HCT116 (cell line): ENCODE measurements at regions not wholly inside any gene's neighbourhood (a gene's known extent, or its start where the extent isn't known, plus 50 kb on each side); places are given as distances from the start of the nearest gene placed in this dataset.

Experiments
- ATAC-seq: fragments of 200-7000 bp; cut with Tn5 transposase; 2 replicates; pipeline ENCODE4 v1.9.1; 2020; ENCODE audit warnings: mild to moderate bottlenecking, moderate library complexity
- BruUV-seq: library from RNA; stranded (reverse); fragments of 400-500 nt; replicated peaks from 2 replicates; lab custom pipeline; 2021; lab: Mats Ljungman, UMichigan
- CTCF ChIA-PET: fragments of 300-600 bp; sonication (Branson Sonifier 250); formaldehyde crosslinking; loops from one replicate; lab custom pipeline; 2021; ENCODE audit warnings: antibody characterized with exemption; lab: Charles Lee
- POLR2A ChIA-PET: fragments of 300-600, 350-600 bp; sonication (Branson Sonifier 250); formaldehyde crosslinking; loops from one replicate; lab custom pipeline; 2021; ENCODE audit warnings: antibody characterized with exemption; lab: Charles Lee
- RAD21 ChIA-PET, 2 experiments: fragments of 300-600 bp; sonication (Branson Sonifier 250); formaldehyde crosslinking; loops; one replicate each; lab custom pipeline; 2023; ENCODE audit warnings: low total read pairs in 2 of 2; ENCODE audit not compliant: uncharacterized antibody in 2 of 2, unreplicated experiment in 2 of 2, low non-redundant PET in 1 of 2; lab: Charles Lee
- DNase-seq: peaks from one replicate; pipeline ENCODE4 v3.0.0-alpha.2; 2010; ENCODE audit warnings: low read depth, low spot score
- H2AFZ ChIP-seq: fragments of 200-600 bp; shearing (Covaris generic), sonication (generic); 2 replicates; pipeline ENCODE4 v1.6.1; 2017; ENCODE audit warnings: low read depth, mixed run types, mixed read lengths, antibody characterized with exemption, low read length; ENCODE audit not compliant: poor library complexity, severe bottlenecking
- H3K27ac ChIP-seq: 2 replicates; pipeline ENCODE4 v1.5.1; 2012; ENCODE audit warnings: low read depth, low read length
- H3K27me3 ChIP-seq: fragments of 200-600 bp; sonication (generic); 2 replicates; pipeline ENCODE4 v1.6.1; 2016; ENCODE audit warnings: mixed run types, low read length, mixed read lengths; ENCODE audit not compliant: insufficient read depth
- H3K36me3 ChIP-seq, 2 experiments: fragments of 200-500 bp in 1 of 2; fragments of 200-600 bp in 1 of 2; sonication (Bioruptor generic) in 1 of 2; sonication (generic) in 1 of 2; 2 replicates each; pipeline versions ENCODE4 v1.5.1 to v1.6.1; 2014 to 2016; ENCODE audit warnings: low read length in 2 of 2, inconsistent platforms in 1 of 2, mixed read lengths in 1 of 2, mixed run types in 1 of 2; ENCODE audit not compliant: insufficient read depth in 2 of 2, control insufficient read depth in 1 of 2
- H3K4me1 ChIP-seq, 2 experiments: fragments of 200-600 bp in 1 of 2; sonication (generic) in 1 of 2; 2 replicates each; pipeline versions ENCODE4 v1.5.1 to v1.6.1; 2012 to 2017; ENCODE audit warnings: low read length in 2 of 2, inconsistent platforms in 1 of 2, mild to moderate bottlenecking in 1 of 2, mixed read lengths in 1 of 2, mixed run types in 1 of 2, moderate library complexity in 1 of 2; ENCODE audit not compliant: insufficient read depth in 2 of 2, control insufficient read depth in 1 of 2
- H3K4me2 ChIP-seq: fragments of 200-600 bp; sonication (generic); 2 replicates; pipeline ENCODE4 v1.6.1; 2017; ENCODE audit warnings: mixed run types, low read length, mixed read lengths
- H3K4me3 ChIP-seq, 2 experiments: fragments of 200-600 bp in 1 of 2; sonication (generic) in 1 of 2; replicated peaks in 1 of 2; 2 replicates each; pipeline ENCODE4 v1.5.1; 2011 to 2016; ENCODE audit warnings: low read length in 2 of 2, control low read depth in 1 of 2, low read depth in 1 of 2, mild to moderate bottlenecking in 1 of 2, mixed read lengths in 1 of 2, mixed run types in 1 of 2
- H3K79me2 ChIP-seq: fragments of 200-600 bp; sonication (generic); 2 replicates; pipeline ENCODE4 v1.6.1; 2017; ENCODE audit warnings: mild to moderate bottlenecking, mixed run types, low read length, moderate library complexity, mixed read lengths; ENCODE audit not compliant: insufficient read depth
- H3K9ac ChIP-seq: fragments of 200-600 bp; sonication (generic); 2 replicates; pipeline ENCODE4 v1.6.1; 2016; ENCODE audit warnings: low read length, mixed read lengths
- H3K9me2 ChIP-seq: fragments of 200-600 bp; sonication (generic), shearing (Covaris generic); 2 replicates; pipeline ENCODE4 v1.6.1; 2017; ENCODE audit warnings: mixed run types, mild to moderate bottlenecking, moderate library complexity; ENCODE audit not compliant: insufficient read depth
- H3K9me3 ChIP-seq, 2 experiments: fragments of 200-500 bp in 1 of 2; fragments of 200-600 bp in 1 of 2; sonication (Bioruptor generic) in 1 of 2; sonication (generic) in 1 of 2; 2 replicates each; pipeline ENCODE4 v1.6.1; 2014 to 2017; ENCODE audit warnings: low read length in 2 of 2, mixed read lengths in 2 of 2, inconsistent platforms in 1 of 2, low read depth in 1 of 2, mild to moderate bottlenecking in 1 of 2, mixed run types in 1 of 2, moderate library complexity in 1 of 2; ENCODE audit not compliant: control insufficient read depth in 1 of 2, insufficient read depth in 1 of 2
- H4K20me1 ChIP-seq: fragments of 200-600 bp; sonication (generic), shearing (Covaris generic); 2 replicates; pipeline ENCODE4 v1.6.1; 2017; ENCODE audit warnings: mixed run types, mild to moderate bottlenecking, moderate library complexity; ENCODE audit not compliant: insufficient read depth
- ELF1 ChIP-seq: IDR thresholded peaks from 2 replicates; pipeline ENCODE4 v1.6.1; 2012; ENCODE audit warnings: low read depth, borderline replicate concordance
- EZH2phosphoT487 ChIP-seq: fragments of 200-600 bp; IDR thresholded peaks from 2 replicates; pipeline ENCODE4 v1.6.1; 2018; ENCODE audit warnings: antibody characterized with exemption, borderline replicate concordance
- FOSL1 ChIP-seq: IDR thresholded peaks from 2 replicates; pipeline ENCODE4 v1.6.1; 2012; ENCODE audit warnings: low read depth
- POLR2A ChIP-seq: IDR thresholded peaks from 2 replicates; pipeline ENCODE4 v1.7.0; 2011; ENCODE audit warnings: borderline replicate concordance; ENCODE audit not compliant: insufficient read depth, insufficient read length; ENCODE audit errors: extremely low read depth
- YY1 ChIP-seq: IDR thresholded peaks from 2 replicates; pipeline ENCODE4 v1.6.1; 2011; ENCODE audit warnings: low read length, low read depth, moderate library complexity, mild to moderate bottlenecking; ENCODE audit not compliant: insufficient replicate concordance; ENCODE audit errors: extremely low read depth
- ZNF274 ChIP-seq: fragments of 200-500 bp; sonication (Bioruptor generic); IDR thresholded peaks from 2 replicates; pipeline ENCODE4 v1.6.1; 2014; ENCODE audit warnings: mild to moderate bottlenecking, low read depth, low read length, inconsistent platforms
- intact Hi-C: fragments of 100-400 bp; cut with micrococcal nuclease; formaldehyde crosslinking; loops from 2 replicates; pipeline ENCODE4 v1.10.0; 2022

DNA sequence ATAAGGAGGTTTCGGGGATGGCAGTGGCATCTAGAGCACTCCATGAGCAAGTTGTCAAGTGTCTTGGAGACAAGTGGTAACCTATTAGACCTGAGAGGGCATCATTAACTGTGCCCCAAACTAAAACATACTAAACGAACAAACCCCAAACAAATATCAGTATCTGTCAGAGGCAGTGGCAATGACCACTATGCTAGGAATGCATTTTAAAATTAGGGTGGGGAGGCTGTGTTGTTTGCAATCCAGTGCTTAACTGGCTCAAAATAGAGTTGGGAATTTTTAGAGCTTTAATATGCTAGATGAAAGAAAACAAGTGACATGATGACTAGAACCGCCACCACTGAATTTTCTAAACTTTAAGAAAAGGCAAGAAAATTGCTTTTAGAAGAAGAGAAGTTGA lies 51.8 kb upstream of the TPRG1 start:
- ChIA-PET POLR2A (no interaction called here), CTCF (no interaction called here), RAD21 (no interaction called here)
- Histone ChIP-seq H3K9ac (no peak overlapping the region), H3K4me2 (no peak overlapping the region), H3K36me3 (no peaks in the 10 kb centered on the region), H3K27ac (no peak overlapping the region), H3K9me3 (peaks cover 0 to 11% of the 10 kb centered on the region in 2 experiments; a peak in 1 of 4 replicates), H3K4me3 (no peak overlapping the region), H4K20me1 (no peaks in the 10 kb centered on the region), H3K9me2 (no peaks in the 10 kb centered on the region), H3K4me1 (no peaks in the 10 kb centered on the region), H3K79me2 (no peaks in the 10 kb centered on the region), H3K27me3 (no peaks in the 10 kb centered on the region), H2AFZ (no peak overlapping the region)
- no peak for DNase-seq
- ATAC-seq = no peak
- TF ChIP-seq POLR2A (no peak), FOSL1 (no peak)
- intact Hi-C loops = no loop called here
- BruUV-seq = no TSS peak

DNA sequence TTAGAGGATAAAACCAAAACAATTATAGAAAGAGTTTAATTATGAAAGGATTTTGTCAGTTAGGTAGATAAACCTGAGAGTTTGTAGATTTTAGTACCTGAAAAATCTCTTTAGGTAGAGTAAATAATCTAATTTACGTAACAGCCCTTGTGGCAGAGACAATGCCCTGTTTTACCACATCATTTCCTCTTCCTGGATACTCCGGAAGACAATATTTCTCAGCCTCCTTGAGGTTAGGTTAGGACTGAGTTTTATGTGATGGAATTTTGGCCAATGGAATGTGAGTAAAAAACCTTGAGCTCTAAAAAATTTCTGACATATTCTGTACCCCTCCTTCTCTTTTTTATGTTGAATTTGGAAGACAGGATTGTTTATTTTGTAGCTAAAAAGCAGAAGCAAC lies 50.7 kb upstream of the TPRG1 start:
- H3K79me2 ChIP-seq = no peaks in the 10 kb centered on the region
- no peak for ATAC-seq
- H3K4me2 ChIP-seq = no peak overlapping the region
- POLR2A ChIA-PET = no interaction called here
- H3K36me3 ChIP-seq = no peaks in the 10 kb centered on the region
- no peak overlapping the region for H3K9ac ChIP-seq
- intact Hi-C loops = no loop called here
- BruUV-seq = no TSS peak
- no peaks in the 10 kb centered on the region for H3K9me2 ChIP-seq
- H4K20me1 ChIP-seq = no peaks in the 10 kb centered on the region
- CTCF ChIA-PET = no interaction called here
- no peaks in the 10 kb centered on the region for H3K27me3 ChIP-seq
- no peak for TF ChIP-seq ELF1
- TF ChIP-seq YY1 = no peak
- TF ChIP-seq ZNF274 = no peak
- TF ChIP-seq POLR2A = no peak
- TF ChIP-seq EZH2phosphoT487 = no peak
- TF ChIP-seq FOSL1 = no peak
- TF ChIP-seq, all 23 proteins: peak for 0
- DNase-seq = no peak
- no peak overlapping the region for H2AFZ ChIP-seq
- no peak overlapping the region for H3K4me3 ChIP-seq
- RAD21 ChIA-PET = no interaction called here
- H3K9me3 ChIP-seq = peaks cover 0 to 11% of the 10 kb centered on the region in 2 experiments; a peak in 1 of 4 replicates
- H3K4me1 ChIP-seq = no peaks in the 10 kb centered on the region
- H3K27ac ChIP-seq = no peak overlapping the region
